ENCODE measurements at regions not wholly inside any gene's neighbourhood (a gene's known extent, or its start where the extent isn't known, plus 50 kb on each side); places are given as distances from the start of the nearest gene placed in this dataset.

DNA sequence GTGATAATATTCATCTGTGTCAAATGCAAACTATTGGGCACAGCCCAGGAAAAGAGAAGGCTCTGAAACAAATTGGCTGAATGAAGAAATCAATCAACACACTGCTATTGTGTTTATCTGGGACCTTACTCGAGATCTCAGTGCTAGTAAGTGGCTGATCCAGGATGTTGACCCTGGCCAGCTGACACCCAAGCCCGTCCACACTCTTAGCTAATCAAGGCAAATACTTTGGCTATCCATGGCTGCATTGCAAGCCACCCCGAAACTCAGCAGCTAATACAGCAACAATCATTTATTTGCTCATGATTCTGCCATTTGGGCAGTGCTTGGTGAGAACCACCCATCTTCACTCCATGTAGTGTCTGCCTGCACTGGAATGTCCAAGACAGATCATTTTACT, 74.1 kb upstream of the UBE3A start:
- H3K27me3 Mint-ChIP-seq (ENCODE audit: low read depth) = peaks cover 3% of the 10 kb centered on the region
- no peaks in the 10 kb centered on the region for H3K23me2 ChIP-seq (ENCODE audit: insufficient read length, low read depth, low read length, poor library complexity, severe bottlenecking)
- no peak overlapping the region for H2AFZ ChIP-seq (ENCODE audit: low read length)
- H3K4ac ChIP-seq (ENCODE audit: low read depth, low read length) = no peak overlapping the region
- H3K27ac ChIP-seq (ENCODE audit: insufficient read length, low read depth, low read length) = no peak overlapping the region
- H3K27me3 ChIP-seq (ENCODE audit: insufficient read depth, low read length) = no peaks in the 10 kb centered on the region
- no CpG with 5 or more reads among the region's 3 CpGs for WGBS (ENCODE audit: extremely low coverage, insufficient read length, low lambda C conversion rate)
- peaks cover 10% of the 10 kb centered on the region for H3K4me1 ChIP-seq (ENCODE audit: insufficient read depth, low read length)
- no peaks in the 10 kb centered on the region for H3K79me1 ChIP-seq (ENCODE audit: insufficient read depth, low read depth, low read length, poor library complexity, severe bottlenecking)
- H3K23ac ChIP-seq (ENCODE audit: insufficient read length, low read depth, low read length) = no peak overlapping the region
- no peak overlapping the region for H2BK20ac ChIP-seq (ENCODE audit: low read depth, low read length, poor library complexity, severe bottlenecking)
- no peak overlapping the region for H3K14ac ChIP-seq (ENCODE audit: insufficient read depth, low read length)
- TF ChIP-seq, protein P1, sequence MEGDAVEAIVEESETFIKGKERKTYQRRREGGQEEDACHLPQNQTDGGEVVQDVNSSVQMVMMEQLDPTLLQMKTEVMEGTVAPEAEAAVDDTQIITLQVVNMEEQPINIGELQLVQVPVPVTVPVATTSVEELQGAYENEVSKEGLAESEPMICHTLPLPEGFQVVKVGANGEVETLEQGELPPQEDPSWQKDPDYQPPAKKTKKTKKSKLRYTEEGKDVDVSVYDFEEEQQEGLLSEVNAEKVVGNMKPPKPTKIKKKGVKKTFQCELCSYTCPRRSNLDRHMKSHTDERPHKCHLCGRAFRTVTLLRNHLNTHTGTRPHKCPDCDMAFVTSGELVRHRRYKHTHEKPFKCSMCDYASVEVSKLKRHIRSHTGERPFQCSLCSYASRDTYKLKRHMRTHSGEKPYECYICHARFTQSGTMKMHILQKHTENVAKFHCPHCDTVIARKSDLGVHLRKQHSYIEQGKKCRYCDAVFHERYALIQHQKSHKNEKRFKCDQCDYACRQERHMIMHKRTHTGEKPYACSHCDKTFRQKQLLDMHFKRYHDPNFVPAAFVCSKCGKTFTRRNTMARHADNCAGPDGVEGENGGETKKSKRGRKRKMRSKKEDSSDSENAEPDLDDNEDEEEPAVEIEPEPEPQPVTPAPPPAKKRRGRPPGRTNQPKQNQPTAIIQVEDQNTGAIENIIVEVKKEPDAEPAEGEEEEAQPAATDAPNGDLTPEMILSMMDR (conservative IDR thresholded peaks at IDR 0.05) = no peak
- no peak overlapping the region for H2BK15ac ChIP-seq (ENCODE audit: low read depth, low read length)
- DNase-seq = no peak
- H3K9ac ChIP-seq (ENCODE audit: extremely low read depth, insufficient read length, low read length) = no peak overlapping the region
- H4K20me1 ChIP-seq (ENCODE audit: control insufficient read depth, insufficient read depth, insufficient read length) = no peaks in the 10 kb centered on the region
- H4K91ac ChIP-seq (ENCODE audit: insufficient read length, low read depth, low read length) = no peak overlapping the region
- no peak overlapping the region for H4K8ac ChIP-seq (replicated peaks; ENCODE audit: insufficient read length, low read depth, low read length)
- H3K36me3 Mint-ChIP-seq (ENCODE audit: insufficient read depth in 1 of 3, low read depth in 3 of 3) = peaks cover 0 to 5% (median 3%) of the 10 kb centered on the region in 3 experiments; a peak in 2 of 7 replicates
- no peak overlapping the region for H3K18ac ChIP-seq (ENCODE audit: insufficient read length, low read depth, low read length)
- H2BK12ac ChIP-seq (ENCODE audit: insufficient read length, low read depth, low read length) = no peak overlapping the region
- no peak overlapping the region for H3T11ph ChIP-seq (ENCODE audit: low read length)
- H2BK120ac ChIP-seq (ENCODE audit: low read depth, low read length, poor library complexity, severe bottlenecking) = no peak overlapping the region
- H3K56ac ChIP-seq (ENCODE audit: insufficient read length, low read depth, low read length) = no peak overlapping the region
- peaks cover 40 to 41% of the 10 kb centered on the region in 2 experiments for H3K4me1 Mint-ChIP-seq
- no peak overlapping the region for H2AK5ac ChIP-seq (ENCODE audit: insufficient read length, low read length)
- peaks cover 3 to 6% of the 10 kb centered on the region in 2 experiments; a peak in 3 of 5 replicates for H3K9me3 Mint-ChIP-seq
- no peak overlapping the region for H3K27ac Mint-ChIP-seq
- no peak overlapping the region for H4K5ac ChIP-seq (ENCODE audit: insufficient read length, low read depth, low read length)
- no peak overlapping the region for H2BK5ac ChIP-seq (ENCODE audit: insufficient read length, low read length)
- H3K9me3 ChIP-seq (ENCODE audit: control insufficient read depth, low read depth, low read length) = no peaks in the 10 kb centered on the region
- H3K79me2 ChIP-seq (ENCODE audit: insufficient read depth, low read length) = no peaks in the 10 kb centered on the region
- H3K4me3 Mint-ChIP-seq = no peak overlapping the region
- H3K4me2 ChIP-seq (ENCODE audit: insufficient read depth, insufficient read length, low read length) = no peak overlapping the region
